ENCODE measurements at regions not wholly inside any gene's neighbourhood (a gene's known extent, or its start where the extent isn't known, plus 50 kb on each side); places are given as distances from the start of the nearest gene placed in this dataset.
"Not testable (repeated sequence)": the region's sequence is repeated elsewhere in the genome, so short reads cannot be mapped to it uniquely, and the experiment has no call there.

GRCh38 chr18:23317975-23318675 lies 135.0 kb upstream of the RIOK3 start:
- no peak overlapping the region for H3K27ac ChIP-seq
- no peaks in the 10 kb centered on the region for H3K4me1 ChIP-seq
- H3K9me3 ChIP-seq, result no peaks in the 10 kb centered on the region
- DNase-seq, result no peak
- H3K4me3 ChIP-seq, result no peak overlapping the region
- no peak for TF ChIP-seq POLR2A (IDR thresholded peaks at IDR 0.05)
- no peak for TF ChIP-seq CTCF (IDR thresholded peaks at IDR 0.05)
- no peaks in the 10 kb centered on the region for H3K27me3 ChIP-seq
- H3K36me3 ChIP-seq, result no peaks in the 10 kb centered on the region

DNA sequence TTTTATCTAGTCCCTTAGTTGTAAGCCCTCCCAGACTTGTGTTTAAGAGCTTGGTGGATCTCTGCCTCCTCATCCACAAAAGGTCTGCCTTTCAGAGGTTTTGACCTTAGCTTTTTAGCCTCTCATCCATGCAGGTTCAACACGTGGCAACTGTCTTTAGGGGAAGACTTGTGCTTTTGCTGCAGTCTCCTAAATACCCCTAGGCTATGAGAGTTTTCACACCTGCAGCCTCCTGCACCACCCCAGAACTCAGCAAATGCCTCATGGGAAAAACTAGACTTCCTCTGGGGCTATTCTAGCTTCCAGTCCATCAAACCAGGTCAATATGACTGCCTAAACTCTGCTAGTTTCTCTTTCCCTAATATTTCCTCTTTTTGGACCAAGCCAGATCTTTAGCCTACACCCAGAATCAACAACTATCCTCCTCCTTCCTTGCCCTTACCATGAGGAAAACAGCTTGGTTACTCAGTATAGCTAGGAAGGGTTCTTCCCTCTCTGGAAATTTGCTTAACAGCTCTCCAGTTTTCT lies 132.3 kb upstream of the RIOK3 start:
- Histone ChIP-seq H3K9me3 (no peaks in the 10 kb centered on the region), H3K27ac (no peak overlapping the region), H3K4me1 (no peaks in the 10 kb centered on the region), H3K36me3 (no peaks in the 10 kb centered on the region), H3K27me3 (no peaks in the 10 kb centered on the region), H3K4me3 (no peak overlapping the region)
- DNase-seq, result no peak
- no peak for TF ChIP-seq CTCF (IDR thresholded peaks at IDR 0.05)
- TF ChIP-seq POLR2A (IDR thresholded peaks at IDR 0.05), result no peak

DNA sequence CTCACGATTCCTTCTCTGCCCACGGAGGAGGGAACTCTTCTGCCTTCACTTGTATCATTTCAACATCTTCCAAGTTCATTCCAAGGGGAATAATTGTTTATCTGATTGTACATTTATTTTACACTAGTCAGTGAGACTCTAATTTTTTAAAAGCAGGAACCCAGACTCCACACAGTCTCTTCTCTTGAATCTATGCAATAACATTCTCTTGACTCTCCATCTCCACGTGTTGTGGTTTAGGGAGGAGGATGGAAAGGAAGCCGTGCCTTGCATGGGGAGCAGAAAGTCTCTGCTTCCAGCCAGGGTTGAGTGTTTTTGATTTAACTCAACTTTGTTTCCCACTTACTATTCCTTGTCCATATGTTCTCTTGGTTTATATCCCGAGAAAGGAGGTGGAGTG lies 131.1 kb upstream of the RIOK3 start:
- no peak overlapping the region for H3K27ac ChIP-seq
- TF ChIP-seq POLR2A (IDR thresholded peaks at IDR 0.05), result no peak
- TF ChIP-seq CTCF (IDR thresholded peaks at IDR 0.05), result no peak

GRCh38 chr18:23324056-23324811 lies 128.9 kb upstream of the RIOK3 start:
- Histone ChIP-seq H3K4me1 (no peaks in the 10 kb centered on the region), H3K4me3 (no peak overlapping the region), H3K9me3 (no peaks in the 10 kb centered on the region), H3K36me3 (no peaks in the 10 kb centered on the region), H3K27ac (no peak overlapping the region), H3K27me3 (no peaks in the 10 kb centered on the region)
- no peak for TF ChIP-seq CTCF (IDR thresholded peaks at IDR 0.05)
- TF ChIP-seq POLR2A (IDR thresholded peaks at IDR 0.05), result no peak
- DNase-seq, result no peak

More for the DNA sequence above, 131.1 kb upstream of the RIOK3 start:
- no peak for DNase-seq
- Histone ChIP-seq H3K9me3 (no peaks in the 10 kb centered on the region), H3K4me3 (no peak overlapping the region), H3K36me3 (no peaks in the 10 kb centered on the region), H3K4me1 (no peaks in the 10 kb centered on the region), H3K27me3 (no peaks in the 10 kb centered on the region)

GRCh38 chr18:23324861-23325260 lies 128.2 kb upstream of the RIOK3 start:
- Histone ChIP-seq H3K27ac (no peak overlapping the region), H3K4me1 (no peaks in the 10 kb centered on the region), H3K27me3 (no peaks in the 10 kb centered on the region), H3K9me3 (no peaks in the 10 kb centered on the region), H3K36me3 (no peaks in the 10 kb centered on the region), H3K4me3 (no peak overlapping the region)
- TF ChIP-seq POLR2A (IDR thresholded peaks at IDR 0.05), result no peak
- no peak for TF ChIP-seq CTCF (IDR thresholded peaks at IDR 0.05)
- no peak for DNase-seq

- not testable (repeated sequence) for H3K27ac ChIP-seq, DNase-seq, H3K4me3 ChIP-seq
Measured at GRCh38 chr18:23329671-23330070, 123.4 kb upstream of the RIOK3 start.

More at GRCh38 chr18:23329671-23330070, 123.4 kb upstream of the RIOK3 start:
- not testable (repeated sequence) for H3K4me1 ChIP-seq, H3K9me3 ChIP-seq, H3K36me3 ChIP-seq, H3K27me3 ChIP-seq
